ACC112 (cell line): ENCODE measurements at regions not wholly inside any gene's neighbourhood (a gene's known extent, or its start where the extent isn't known, plus 50 kb on each side); places are given as distances from the start of the nearest gene placed in this dataset.

Experiments
- H2AFZ ChIP-seq: fragments of 200-600 bp; sonication (generic); one replicate; pipeline ENCODE4 v1.6.0; 2017; ENCODE audit warnings: antibody characterized with exemption, low read length; ENCODE audit not compliant: unreplicated experiment
- H3K27ac ChIP-seq: fragments of 200-600 bp; sonication (generic); 2 replicates; pipeline ENCODE4 v1.5.1; 2014; ENCODE audit warnings: low read depth, mild to moderate bottlenecking, antibody characterized with exemption, low read length, moderate library complexity
- H3K27me3 ChIP-seq: fragments of 200-600 bp; sonication (generic); 2 replicates; pipeline ENCODE4 v1.6.1; 2014; ENCODE audit warnings: mild to moderate bottlenecking, antibody characterized with exemption, low read length, moderate library complexity, mixed read lengths; ENCODE audit not compliant: insufficient read depth
- H3K36me3 ChIP-seq: fragments of 200-600 bp; sonication (generic); 2 replicates; pipeline ENCODE4 v1.6.1; 2016; ENCODE audit warnings: mild to moderate bottlenecking, antibody characterized with exemption, low read length, moderate library complexity, mixed read lengths; ENCODE audit not compliant: insufficient read depth
- H3K4me1 ChIP-seq: fragments of 200-600 bp; sonication (generic); one replicate; pipeline ENCODE4 v1.6.1; 2016; ENCODE audit warnings: low read length, mixed read lengths; ENCODE audit not compliant: insufficient read depth, unreplicated experiment, control insufficient read depth
- H3K4me3 ChIP-seq: fragments of 200-600 bp; sonication (generic); 2 replicates; pipeline ENCODE4 v1.5.1; 2014; ENCODE audit warnings: mild to moderate bottlenecking, low read depth, low read length
- H3K79me2 ChIP-seq: fragments of 200-600 bp; sonication (generic); one replicate; pipeline ENCODE4 v1.6.0; 2016; ENCODE audit warnings: low read length; ENCODE audit not compliant: control insufficient read depth, unreplicated experiment, insufficient read depth

GRCh38 chr2:11995456-11995855 lies 249.0 kb downstream of the LPIN1 start:
- Histone ChIP-seq H3K27ac (no peak overlapping the region), H2AFZ (peak overlapping the region; percentile 78), H3K4me1 (peaks cover 20% of the 10 kb centered on the region), H3K36me3 (no peaks in the 10 kb centered on the region), H3K79me2 (no peaks in the 10 kb centered on the region), H3K4me3 (peak overlapping the region; percentile 40; the same call in 1 of the 2 replicates), H3K27me3 (no peaks in the 10 kb centered on the region)

GRCh38 chr2:11996618-11997017 lies 250.2 kb downstream of the LPIN1 start:
- H3K4me3 ChIP-seq, result no peak overlapping the region
- no peak overlapping the region for H2AFZ ChIP-seq
- no peaks in the 10 kb centered on the region for H3K79me2 ChIP-seq
- H3K36me3 ChIP-seq, result no peaks in the 10 kb centered on the region
- H3K4me1 ChIP-seq, result peaks cover 20% of the 10 kb centered on the region
- no peaks in the 10 kb centered on the region for H3K27me3 ChIP-seq
- no peak overlapping the region for H3K27ac ChIP-seq

GRCh38 chr2:11997142-11997541 lies 250.7 kb downstream of the LPIN1 start:
- H3K79me2 ChIP-seq, result no peaks in the 10 kb centered on the region
- peaks cover 20% of the 10 kb centered on the region for H3K4me1 ChIP-seq
- H3K27ac ChIP-seq, result no peak overlapping the region
- no peak overlapping the region for H2AFZ ChIP-seq
- no peaks in the 10 kb centered on the region for H3K27me3 ChIP-seq
- no peak overlapping the region for H3K4me3 ChIP-seq
- no peaks in the 10 kb centered on the region for H3K36me3 ChIP-seq

- H3K4me3 ChIP-seq, result no peak overlapping the region
- no peaks in the 10 kb centered on the region for H3K79me2 ChIP-seq
- H3K36me3 ChIP-seq, result no peaks in the 10 kb centered on the region
- no peaks in the 10 kb centered on the region for H3K27me3 ChIP-seq
- H3K27ac ChIP-seq, result no peak overlapping the region
- H3K4me1 ChIP-seq, result peaks cover 20% of the 10 kb centered on the region
- no peak overlapping the region for H2AFZ ChIP-seq
These were observed 251.8 kb downstream of the LPIN1 start for GRCh38 chr2:11998218-11998617.

- no peak overlapping the region for H3K4me3 ChIP-seq
- no peak overlapping the region for H3K27ac ChIP-seq
- no peaks in the 10 kb centered on the region for H3K36me3 ChIP-seq
- H3K79me2 ChIP-seq, result no peaks in the 10 kb centered on the region
- H3K27me3 ChIP-seq, result no peaks in the 10 kb centered on the region
- no peak overlapping the region for H2AFZ ChIP-seq
- peaks cover 20% of the 10 kb centered on the region for H3K4me1 ChIP-seq
These were observed 252.4 kb downstream of the LPIN1 start for GRCh38 chr2:11998626-11999378.

- Histone ChIP-seq H3K4me1 (peaks cover 7% of the 10 kb centered on the region), H3K36me3 (no peaks in the 10 kb centered on the region), H3K79me2 (no peaks in the 10 kb centered on the region), H3K4me3 (no peak overlapping the region), H2AFZ (no peak overlapping the region), H3K27ac (no peak overlapping the region), H3K27me3 (no peaks in the 10 kb centered on the region)
These were observed 255.2 kb downstream of the LPIN1 start for GRCh38 chr2:12001621-12002020.

GRCh38 chr2:12002215-12002614 lies 255.8 kb downstream of the LPIN1 start:
- H3K4me3 ChIP-seq, result no peak overlapping the region
- no peaks in the 10 kb centered on the region for H3K79me2 ChIP-seq
- no peaks in the 10 kb centered on the region for H3K27me3 ChIP-seq
- no peak overlapping the region for H2AFZ ChIP-seq
- peaks cover 8% of the 10 kb centered on the region for H3K4me1 ChIP-seq
- H3K27ac ChIP-seq, result no peak overlapping the region
- no peaks in the 10 kb centered on the region for H3K36me3 ChIP-seq

- Histone ChIP-seq H3K27ac (no peak overlapping the region), H3K79me2 (no peaks in the 10 kb centered on the region), H3K4me1 (peaks cover 18% of the 10 kb centered on the region), H2AFZ (no peak overlapping the region), H3K27me3 (no peaks in the 10 kb centered on the region), H3K4me3 (no peak overlapping the region), H3K36me3 (no peaks in the 10 kb centered on the region)
These were observed 258.3 kb downstream of the LPIN1 start for GRCh38 chr2:12004713-12005112.

- H3K4me1 ChIP-seq, result peaks cover 18% of the 10 kb centered on the region
- no peak overlapping the region for H3K4me3 ChIP-seq
- no peaks in the 10 kb centered on the region for H3K79me2 ChIP-seq
- no peaks in the 10 kb centered on the region for H3K27me3 ChIP-seq
- no peak overlapping the region for H3K27ac ChIP-seq
- H3K36me3 ChIP-seq, result no peaks in the 10 kb centered on the region
- H2AFZ ChIP-seq, result no peak overlapping the region
These were observed 259.7 kb downstream of the LPIN1 start for GRCh38 chr2:12005886-12006681.

- no peaks in the 10 kb centered on the region for H3K79me2 ChIP-seq
- no peak overlapping the region for H3K27ac ChIP-seq
- no peak overlapping the region for H3K4me3 ChIP-seq
- peaks cover 18% of the 10 kb centered on the region for H3K4me1 ChIP-seq
- H2AFZ ChIP-seq, result no peak overlapping the region
- no peaks in the 10 kb centered on the region for H3K27me3 ChIP-seq
- H3K36me3 ChIP-seq, result no peaks in the 10 kb centered on the region
These were observed 260.4 kb downstream of the LPIN1 start for GRCh38 chr2:12006850-12007249.

GRCh38 chr2:12007282-12007681 lies 260.9 kb downstream of the LPIN1 start:
- no peaks in the 10 kb centered on the region for H3K79me2 ChIP-seq
- H3K36me3 ChIP-seq, result no peaks in the 10 kb centered on the region
- H2AFZ ChIP-seq, result no peak overlapping the region
- H3K4me1 ChIP-seq, result peaks cover 18% of the 10 kb centered on the region
- no peaks in the 10 kb centered on the region for H3K27me3 ChIP-seq
- no peak overlapping the region for H3K4me3 ChIP-seq
- no peak overlapping the region for H3K27ac ChIP-seq
